Peyer's patch (tissue), 4 donors: ENCODE measurements at regions not wholly inside any gene's neighbourhood (a gene's known extent, or its start where the extent isn't known, plus 50 kb on each side); places are given as distances from the start of the nearest gene placed in this dataset.
"Not testable (repeated sequence)": the region's sequence is repeated elsewhere in the genome, so short reads cannot be mapped to it uniquely, and the experiment has no call there.

ENCODE experiments used
- DNase-seq, 3 donors: peaks; one replicate each; pipeline ENCODE4 v3.0.0-alpha.2; 2017 to 2019
- H3K27ac ChIP-seq, 4 donors: fragments of 200-600 bp; sonication (generic); one replicate each; pipeline ENCODE4 v1.5.1; 2016 to 2019
- H3K27me3 ChIP-seq, 2 donors: fragments of 200-600 bp; sonication (generic); one replicate each; pipeline ENCODE4 v1.5.1; 2019
- H3K36me3 ChIP-seq, 3 donors: fragments of 200-600 bp; sonication (generic); one replicate each; pipeline ENCODE4 v1.5.1; 2016 to 2019
- H3K4me1 ChIP-seq, 4 donors: fragments of 200-600 bp; sonication (generic); one replicate each; pipeline ENCODE4 v1.5.1; 2016 to 2019
- H3K4me3 ChIP-seq, 4 donors: fragments of 200-600 bp; sonication (generic); 1 replicate in 3 of 4; 2 replicates in 1 of 4; pipeline ENCODE4 v1.5.1; 2016 to 2019; ENCODE audit warnings: mild to moderate bottlenecking in 1 of 4
- H3K9me3 ChIP-seq, 4 donors: fragments of 200-600 bp; sonication (generic); one replicate each; pipeline ENCODE4 v1.5.1; 2016 to 2019; ENCODE audit warnings: mild to moderate bottlenecking in 1 of 4
- CTCF ChIP-seq, 6 experiments: fragments of 450-650 bp in 4 of 6; fragments of 200-600 bp in 2 of 6; sonication (generic) in 1 of 6; IDR thresholded peaks; one replicate each; pipeline ENCODE4 v1.5.1; 2017 to 2019; ENCODE audit warnings: antibody characterized with exemption in 6 of 6, mild to moderate bottlenecking in 3 of 6, moderate library complexity in 1 of 6
- POLR2A ChIP-seq, 2 donors: fragments of 450-650 bp; IDR thresholded peaks; one replicate each; pipeline ENCODE4 v1.5.1; 2017; ENCODE audit warnings: antibody characterized with exemption in 2 of 2, mild to moderate bottlenecking in 2 of 2, moderate library complexity in 2 of 2

GRCh38 chr7:46059308-46060020 is 138.4 kb upstream of the IGFBP3 start:
- no peak for TF ChIP-seq POLR2A (IDR thresholded peaks at IDR 0.05)
- no peak for TF ChIP-seq CTCF (IDR thresholded peaks at IDR 0.05)
- Histone ChIP-seq H3K27ac (no peak overlapping the region), H3K9me3 (no peaks in the 10 kb centered on the region), H3K36me3 (no peaks in the 10 kb centered on the region), H3K4me1 (no peaks in the 10 kb centered on the region), H3K27me3 (no peaks in the 10 kb centered on the region), H3K4me3 (no peak overlapping the region)
- no peak for DNase-seq

- DNase-seq, result no peak
- Histone ChIP-seq H3K9me3 (no peaks in the 10 kb centered on the region), H3K4me1 (no peaks in the 10 kb centered on the region), H3K27ac (no peak overlapping the region), H3K36me3 (no peaks in the 10 kb centered on the region), H3K4me3 (no peak overlapping the region), H3K27me3 (no peaks in the 10 kb centered on the region)
- no peak for TF ChIP-seq CTCF (IDR thresholded peaks at IDR 0.05)
- no peak for TF ChIP-seq POLR2A (IDR thresholded peaks at IDR 0.05)
Observed at GRCh38 chr7:46058086-46058823, 137.2 kb upstream of the IGFBP3 start.

GRCh38 chr7:46054915-46055314 is 133.8 kb upstream of the IGFBP3 start:
- Histone ChIP-seq H3K27me3 (no peaks in the 10 kb centered on the region), H3K27ac (no peak overlapping the region), H3K4me3 (no peak overlapping the region), H3K4me1 (no peaks in the 10 kb centered on the region), H3K36me3 (no peaks in the 10 kb centered on the region), H3K9me3 (no peaks in the 10 kb centered on the region)
- DNase-seq, result no peak
- TF ChIP-seq POLR2A (IDR thresholded peaks at IDR 0.05), result no peak
- TF ChIP-seq CTCF (IDR thresholded peaks at IDR 0.05), result no peak

- no peak overlapping the region for H3K27ac ChIP-seq
- no peaks in the 10 kb centered on the region for H3K4me1 ChIP-seq
- no peaks in the 10 kb centered on the region for H3K9me3 ChIP-seq
- TF ChIP-seq POLR2A (IDR thresholded peaks at IDR 0.05), result no peak
- TF ChIP-seq CTCF (IDR thresholded peaks at IDR 0.05), result no peak
- H3K36me3 ChIP-seq, result no peaks in the 10 kb centered on the region
- DNase-seq, result no peak
- no peak overlapping the region for H3K4me3 ChIP-seq
- H3K27me3 ChIP-seq, result no peaks in the 10 kb centered on the region
Observed at GRCh38 chr7:46054272-46054671, 133.2 kb upstream of the IGFBP3 start.

- DNase-seq, result no peak
- H3K27me3 ChIP-seq, result no peaks in the 10 kb centered on the region
- H3K4me3 ChIP-seq, result no peak overlapping the region
- no peaks in the 10 kb centered on the region for H3K36me3 ChIP-seq
- H3K4me1 ChIP-seq, result no peaks in the 10 kb centered on the region
- no peak for TF ChIP-seq CTCF (IDR thresholded peaks at IDR 0.05)
- no peak for TF ChIP-seq POLR2A (IDR thresholded peaks at IDR 0.05)
- H3K9me3 ChIP-seq, result no peaks in the 10 kb centered on the region
- H3K27ac ChIP-seq, result no peak overlapping the region
Observed at GRCh38 chr7:46047581-46047980, 126.5 kb upstream of the IGFBP3 start.

GRCh38 chr7:46043338-46043737 is 122.3 kb upstream of the IGFBP3 start:
- H3K27ac ChIP-seq, H3K36me3 ChIP-seq, DNase-seq, H3K27me3 ChIP-seq, H3K4me3 ChIP-seq, H3K4me1 ChIP-seq, H3K9me3 ChIP-seq: not testable (repeated sequence)

GRCh38 chr7:46039813-46040212 is 118.7 kb upstream of the IGFBP3 start:
- H3K4me1 ChIP-seq, H3K27me3 ChIP-seq, DNase-seq, H3K36me3 ChIP-seq, H3K27ac ChIP-seq, H3K9me3 ChIP-seq, H3K4me3 ChIP-seq: not testable (repeated sequence)
